ENCODE measurements at regions not wholly inside any gene's neighbourhood (a gene's known extent, or its start where the extent isn't known, plus 50 kb on each side); places are given as distances from the start of the nearest gene placed in this dataset.

DNA sequence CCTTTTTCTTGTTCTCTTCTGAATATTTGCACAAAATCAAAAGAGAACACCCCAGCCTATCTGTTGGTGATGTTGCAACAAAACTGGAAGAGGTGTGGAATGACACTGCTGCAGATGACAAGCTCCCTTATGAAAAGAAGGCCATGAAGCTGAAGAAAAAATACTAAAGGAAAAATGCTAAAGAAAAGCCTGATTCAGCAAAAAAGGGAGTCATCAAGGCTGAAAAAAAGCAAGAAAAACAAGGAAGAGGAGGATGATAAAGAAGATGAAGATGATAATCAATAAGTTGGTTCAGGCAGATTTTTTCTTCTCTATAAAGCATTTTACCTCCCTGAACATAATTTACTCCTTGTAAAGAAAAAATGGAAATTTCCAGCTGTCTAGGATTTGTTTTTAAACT is 1538.8 kb downstream of the RPA4 start:
- TF ChIP-seq, protein P1, sequence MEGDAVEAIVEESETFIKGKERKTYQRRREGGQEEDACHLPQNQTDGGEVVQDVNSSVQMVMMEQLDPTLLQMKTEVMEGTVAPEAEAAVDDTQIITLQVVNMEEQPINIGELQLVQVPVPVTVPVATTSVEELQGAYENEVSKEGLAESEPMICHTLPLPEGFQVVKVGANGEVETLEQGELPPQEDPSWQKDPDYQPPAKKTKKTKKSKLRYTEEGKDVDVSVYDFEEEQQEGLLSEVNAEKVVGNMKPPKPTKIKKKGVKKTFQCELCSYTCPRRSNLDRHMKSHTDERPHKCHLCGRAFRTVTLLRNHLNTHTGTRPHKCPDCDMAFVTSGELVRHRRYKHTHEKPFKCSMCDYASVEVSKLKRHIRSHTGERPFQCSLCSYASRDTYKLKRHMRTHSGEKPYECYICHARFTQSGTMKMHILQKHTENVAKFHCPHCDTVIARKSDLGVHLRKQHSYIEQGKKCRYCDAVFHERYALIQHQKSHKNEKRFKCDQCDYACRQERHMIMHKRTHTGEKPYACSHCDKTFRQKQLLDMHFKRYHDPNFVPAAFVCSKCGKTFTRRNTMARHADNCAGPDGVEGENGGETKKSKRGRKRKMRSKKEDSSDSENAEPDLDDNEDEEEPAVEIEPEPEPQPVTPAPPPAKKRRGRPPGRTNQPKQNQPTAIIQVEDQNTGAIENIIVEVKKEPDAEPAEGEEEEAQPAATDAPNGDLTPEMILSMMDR (optimal IDR thresholded peaks at IDR 0.05 in 1 of 3, IDR thresholded peaks at IDR 0.05 in 1 of 3, conservative IDR thresholded peaks at IDR 0.05 in 1 of 3; ENCODE audit: extremely low read depth in 1 of 3, insufficient read depth in 2 of 3, low read length in 3 of 3), result no peak
- no peak for TF ChIP-seq EZH2 (IDR thresholded peaks at IDR 0.05; ENCODE audit: low read length)

Data from keratinocyte (primary cell).